HG03280 (cell line): ENCODE measurements at regions not wholly inside any gene's neighbourhood (a gene's known extent, or its start where the extent isn't known, plus 50 kb on each side); places are given as distances from the start of the nearest gene placed in this dataset.
"Not testable (repeated sequence)": the region's sequence is repeated elsewhere in the genome, so short reads cannot be mapped to it uniquely, and the experiment has no call there.

ENCODE experiments used
- ATAC-seq: cut with Tn5 transposase; IDR thresholded peaks from one replicate; pipeline ENCODE4 v1.9.1; 2021; ENCODE audit warnings: mild to moderate bottlenecking, moderate library complexity; ENCODE audit not compliant: unreplicated experiment

GRCh38 chr20:48008850-48009515 lies 223.7 kb upstream of the SULF2 start:
- ATAC-seq = no peak

- no peak for ATAC-seq
These were observed 222.1 kb upstream of the SULF2 start for GRCh38 chr20:48007351-48007750.

- no peak for ATAC-seq
These were observed 221.0 kb upstream of the SULF2 start for GRCh38 chr20:48006036-48006833.

- ATAC-seq = no peak
These were observed 217.7 kb upstream of the SULF2 start for GRCh38 chr20:48003021-48003420.

- no peak for ATAC-seq
These were observed 217.3 kb upstream of the SULF2 start for GRCh38 chr20:48002517-48002970.

- ATAC-seq = no peak
These were observed 213.9 kb upstream of the SULF2 start for GRCh38 chr20:47999166-47999565.

- ATAC-seq = no peak
These were observed 213.5 kb upstream of the SULF2 start for GRCh38 chr20:47998736-47999135.

GRCh38 chr20:47995661-47996060 lies 210.4 kb upstream of the SULF2 start:
- no peak for ATAC-seq

GRCh38 chr20:47993817-47994216 lies 208.5 kb upstream of the SULF2 start:
- ATAC-seq = no peak

- no peak for ATAC-seq
These were observed 207.9 kb upstream of the SULF2 start for GRCh38 chr20:47993035-47993755.

GRCh38 chr20:47991875-47992488 lies 206.7 kb upstream of the SULF2 start:
- no peak for ATAC-seq

GRCh38 chr20:47990507-47991150 lies 205.3 kb upstream of the SULF2 start:
- ATAC-seq = no peak

- ATAC-seq = no peak
These were observed 204.7 kb upstream of the SULF2 start for GRCh38 chr20:47989957-47990356.

- ATAC-seq = no peak
These were observed 203.4 kb upstream of the SULF2 start for GRCh38 chr20:47988676-47989075.

- no peak for ATAC-seq
These were observed 200.0 kb upstream of the SULF2 start for GRCh38 chr20:47985092-47985850.

GRCh38 chr20:47984437-47984836 lies 199.2 kb upstream of the SULF2 start:
- no peak for ATAC-seq

- not testable (repeated sequence) for ATAC-seq
These were observed 198.4 kb upstream of the SULF2 start for GRCh38 chr20:47983642-47984041.

- ATAC-seq = no peak
These were observed 197.5 kb upstream of the SULF2 start for GRCh38 chr20:47982574-47983360.

GRCh38 chr20:47981222-47981621 lies 195.9 kb upstream of the SULF2 start:
- ATAC-seq = no peak
